T-helper 1 cell (primary cell): ENCODE measurements at regions not wholly inside any gene's neighbourhood (a gene's known extent, or its start where the extent isn't known, plus 50 kb on each side); places are given as distances from the start of the nearest gene placed in this dataset.
"Not testable (repeated sequence)": the region's sequence is repeated elsewhere in the genome, so short reads cannot be mapped to it uniquely, and the experiment has no call there.

Experiments
- DNase-seq, 5 donors: peaks; one replicate each; pipeline ENCODE4 v3.0.0-alpha.2; 2012 to 2020

GRCh38 chr2:106288873-106289272 is 94.8 kb upstream of the UXS1 start:
- no peak for DNase-seq

- no peak for DNase-seq
Measured at GRCh38 chr2:106285237-106285829, 91.2 kb upstream of the UXS1 start.

GRCh38 chr2:106284691-106285202 is 90.6 kb upstream of the UXS1 start:
- DNase-seq, result no peak

GRCh38 chr2:106284255-106284654 is 90.2 kb upstream of the UXS1 start:
- DNase-seq, result no peak

- DNase-seq, result not testable (repeated sequence)
Measured at GRCh38 chr2:106283228-106284152, 89.4 kb upstream of the UXS1 start.

GRCh38 chr2:106282462-106283170 is 88.5 kb upstream of the UXS1 start:
- no peak for DNase-seq

GRCh38 chr2:106281907-106282430 is 87.9 kb upstream of the UXS1 start:
- not testable (repeated sequence) for DNase-seq

- no peak for DNase-seq
Measured at GRCh38 chr2:106280722-106281446, 86.8 kb upstream of the UXS1 start.

GRCh38 chr2:106280224-106280623 is 86.1 kb upstream of the UXS1 start:
- DNase-seq, result no peak

GRCh38 chr2:106278112-106278876 is 84.2 kb upstream of the UXS1 start:
- DNase-seq, result no peak

GRCh38 chr2:106277426-106277825 is 83.3 kb upstream of the UXS1 start:
- DNase-seq, result no peak

- no peak for DNase-seq
Measured at GRCh38 chr2:106275971-106276370, 81.9 kb upstream of the UXS1 start.

- DNase-seq, result no peak
Measured at GRCh38 chr2:106274668-106275067, 80.6 kb upstream of the UXS1 start.

GRCh38 chr2:106272216-106272807 is 78.2 kb upstream of the UXS1 start:
- DNase-seq, result no peak

GRCh38 chr2:106270471-106270891 is 76.4 kb upstream of the UXS1 start:
- no peak for DNase-seq

GRCh38 chr2:106269591-106270291 is 75.6 kb upstream of the UXS1 start:
- DNase-seq, result peak in 3 of 5 donors; percentile 5 to 49 (median 24)

- no peak for DNase-seq
Measured at GRCh38 chr2:106267997-106268396, 73.9 kb upstream of the UXS1 start.

GRCh38 chr2:106261871-106262321 is 67.8 kb upstream of the UXS1 start:
- no peak for DNase-seq

- not testable (repeated sequence) for DNase-seq
Measured at GRCh38 chr2:106258859-106259258, 64.8 kb upstream of the UXS1 start.

- DNase-seq, result no peak
Measured at GRCh38 chr2:106257830-106258229, 63.7 kb upstream of the UXS1 start.
